Activated CD8-positive, alpha-beta T cell treated with anti-CD3 and anti-CD28 coated beads, Interleukin-2, amount 10 ng/mL, durations not matched to agents 7 days and 5 days (primary cell): ENCODE measurements at regions not wholly inside any gene's neighbourhood (a gene's known extent, or its start where the extent isn't known, plus 50 kb on each side); places are given as distances from the start of the nearest gene placed in this dataset.
"Not testable (repeated sequence)": the region's sequence is repeated elsewhere in the genome, so short reads cannot be mapped to it uniquely, and the experiment has no call there.

ENCODE experiments used
- ATAC-seq: fragments of 150-1000 bp; cut with Tn5 transposase; one replicate; pipeline ENCODE4 v1.10.0; 2021; ENCODE audit warnings: moderate library complexity
- CTCF ChIA-PET: fragments of 350-600 bp; sonication (Branson Sonifier 250); formaldehyde crosslinking; loops from one replicate; lab custom pipeline; 2021; ENCODE audit warnings: antibody characterized with exemption; lab: Charles Lee
- POLR2A ChIA-PET: fragments of 350-600 bp; sonication (Branson Sonifier 250); formaldehyde crosslinking; loops from one replicate; lab custom pipeline; 2021; ENCODE audit warnings: antibody characterized with exemption; lab: Charles Lee
- DNase-seq: peaks from one replicate; pipeline ENCODE4 v3.0.0-alpha.2; 2020
- H3K27ac Mint-ChIP-seq: one replicate; pipeline ENCODE4 v1.8.0; 2021; ENCODE audit warnings: mild to moderate bottlenecking, mixed read lengths
- H3K27me3 Mint-ChIP-seq: one replicate; pipeline ENCODE4 v1.8.0; 2021; ENCODE audit warnings: low read depth, mixed read lengths
- H3K36me3 Mint-ChIP-seq: one replicate; pipeline ENCODE4 v1.8.0; 2021; ENCODE audit warnings: low read depth, mixed read lengths
- H3K4me1 Mint-ChIP-seq: one replicate; pipeline ENCODE4 v1.8.0; 2021; ENCODE audit warnings: low read depth, mixed read lengths
- H3K4me3 Mint-ChIP-seq: one replicate; pipeline ENCODE4 v1.8.0; 2021; ENCODE audit warnings: mild to moderate bottlenecking, mixed read lengths
- H3K9me3 Mint-ChIP-seq: one replicate; pipeline ENCODE4 v1.8.0; 2022; ENCODE audit warnings: mixed read lengths; ENCODE audit not compliant: insufficient read depth

- DNase-seq (no peak), ATAC-seq (no peak)
- ChIA-PET POLR2A (no interaction called here), CTCF (no interaction called here)
- Mint-ChIP-seq H3K36me3 (no peaks in the 10 kb centered on the region), H3K4me1 (no peaks in the 10 kb centered on the region), H3K4me3 (no peak overlapping the region), H3K27ac (no peak overlapping the region), H3K9me3 (no peaks in the 10 kb centered on the region), H3K27me3 (no peaks in the 10 kb centered on the region)
Observed at GRCh38 chr6:168239044-168239773, 80.4 kb downstream of the DACT2 start.

GRCh38 chr6:168238159-168238909 is 81.2 kb downstream of the DACT2 start:
- CTCF ChIA-PET, result no interaction called here
- Mint-ChIP-seq H3K27me3 (no peaks in the 10 kb centered on the region), H3K4me1 (no peaks in the 10 kb centered on the region), H3K9me3 (no peaks in the 10 kb centered on the region), H3K36me3 (no peaks in the 10 kb centered on the region), H3K27ac (no peak overlapping the region), H3K4me3 (no peak overlapping the region)
- DNase-seq (no peak), ATAC-seq (no peak)
- POLR2A ChIA-PET, result no interaction called here

- H3K27me3 Mint-ChIP-seq, H3K4me3 Mint-ChIP-seq, ATAC-seq, H3K4me1 Mint-ChIP-seq, POLR2A ChIA-PET, CTCF ChIA-PET, DNase-seq, H3K36me3 Mint-ChIP-seq, H3K27ac Mint-ChIP-seq, H3K9me3 Mint-ChIP-seq: not testable (repeated sequence)
Observed at GRCh38 chr6:168233875-168234213, 85.7 kb downstream of the DACT2 start.

- Mint-ChIP-seq H3K4me1 (no peaks in the 10 kb centered on the region), H3K27me3 (no peaks in the 10 kb centered on the region), H3K9me3 (no peaks in the 10 kb centered on the region), H3K27ac (no peak overlapping the region), H3K4me3 (no peak overlapping the region), H3K36me3 (no peaks in the 10 kb centered on the region)
- ChIA-PET CTCF (interaction anchor here (0.7 kb wide), 1 partner anchor 26 kb away, joined by 3 read pairs; no protein-coding TSS in a partner anchor), POLR2A (no interaction called here)
- DNase-seq, result no peak
- ATAC-seq, result no peak
Observed at GRCh38 chr6:168232989-168233874, 86.3 kb downstream of the DACT2 start.

- H3K4me3 Mint-ChIP-seq, result no peak overlapping the region
- DNase-seq (no peak), ATAC-seq (no peak)
- H3K9me3 Mint-ChIP-seq, result no peaks in the 10 kb centered on the region
- no peak overlapping the region for H3K27ac Mint-ChIP-seq
- no peaks in the 10 kb centered on the region for H3K27me3 Mint-ChIP-seq
- CTCF ChIA-PET, result no interaction called here
- POLR2A ChIA-PET, result no interaction called here
- H3K4me1 Mint-ChIP-seq, result no peaks in the 10 kb centered on the region
- H3K36me3 Mint-ChIP-seq, result no peaks in the 10 kb centered on the region
Observed at GRCh38 chr6:168232528-168232927, 87.0 kb downstream of the DACT2 start.

- POLR2A ChIA-PET, result no interaction called here
- no peak overlapping the region for H3K27ac Mint-ChIP-seq
- DNase-seq (no peak), ATAC-seq (no peak)
- H3K4me3 Mint-ChIP-seq, result no peak overlapping the region
- CTCF ChIA-PET, result no interaction called here
- no peaks in the 10 kb centered on the region for H3K27me3 Mint-ChIP-seq
- no peaks in the 10 kb centered on the region for H3K9me3 Mint-ChIP-seq
- no peaks in the 10 kb centered on the region for H3K4me1 Mint-ChIP-seq
- no peaks in the 10 kb centered on the region for H3K36me3 Mint-ChIP-seq
Observed at GRCh38 chr6:168232062-168232461, 87.5 kb downstream of the DACT2 start.

GRCh38 chr6:168231393-168231957 is 88.1 kb downstream of the DACT2 start:
- no peak for ATAC-seq
- Mint-ChIP-seq H3K27me3 (no peaks in the 10 kb centered on the region), H3K4me1 (no peaks in the 10 kb centered on the region), H3K27ac (no peak overlapping the region), H3K4me3 (no peak overlapping the region), H3K36me3 (no peaks in the 10 kb centered on the region), H3K9me3 (no peaks in the 10 kb centered on the region)
- ChIA-PET POLR2A (no interaction called here), CTCF (no interaction called here)
- DNase-seq, result no peak

- no peak for DNase-seq
- ChIA-PET POLR2A (no interaction called here), CTCF (no interaction called here)
- Mint-ChIP-seq H3K4me3 (no peak overlapping the region), H3K27ac (no peak overlapping the region), H3K27me3 (no peaks in the 10 kb centered on the region), H3K36me3 (no peaks in the 10 kb centered on the region), H3K9me3 (no peaks in the 10 kb centered on the region), H3K4me1 (no peaks in the 10 kb centered on the region)
- ATAC-seq, result no peak
Observed at GRCh38 chr6:168229368-168229752, 90.2 kb downstream of the DACT2 start.

- Mint-ChIP-seq H3K4me3 (no peak overlapping the region), H3K27ac (no peak overlapping the region), H3K36me3 (no peaks in the 10 kb centered on the region), H3K27me3 (no peaks in the 10 kb centered on the region), H3K9me3 (no peaks in the 10 kb centered on the region), H3K4me1 (no peaks in the 10 kb centered on the region)
- ATAC-seq, result no peak
- no peak for DNase-seq
- ChIA-PET CTCF (no interaction called here), POLR2A (no interaction called here)
Observed at GRCh38 chr6:168228676-168229367, 90.8 kb downstream of the DACT2 start.

- ATAC-seq, result no peak
- Mint-ChIP-seq H3K4me1 (no peaks in the 10 kb centered on the region), H3K27me3 (no peaks in the 10 kb centered on the region), H3K9me3 (no peaks in the 10 kb centered on the region), H3K27ac (no peak overlapping the region), H3K36me3 (no peaks in the 10 kb centered on the region), H3K4me3 (no peak overlapping the region)
- POLR2A ChIA-PET, result no interaction called here
- CTCF ChIA-PET, result no interaction called here
- DNase-seq, result no peak
Observed at GRCh38 chr6:168227840-168228239, 91.7 kb downstream of the DACT2 start.

- ATAC-seq, result no peak
- CTCF ChIA-PET, result no interaction called here
- DNase-seq, result no peak
Observed at GRCh38 chr6:168226902-168227318, 92.7 kb downstream of the DACT2 start.

More at GRCh38 chr6:168226902-168227318, 92.7 kb downstream of the DACT2 start:
- H3K4me3 Mint-ChIP-seq, result no peak overlapping the region
- POLR2A ChIA-PET, result no interaction called here
- no peaks in the 10 kb centered on the region for H3K27me3 Mint-ChIP-seq
- H3K36me3 Mint-ChIP-seq, result no peaks in the 10 kb centered on the region
- H3K4me1 Mint-ChIP-seq, result no peaks in the 10 kb centered on the region
- no peak overlapping the region for H3K27ac Mint-ChIP-seq
- H3K9me3 Mint-ChIP-seq, result no peaks in the 10 kb centered on the region
